ENCODE measurements at regions not wholly inside any gene's neighbourhood (a gene's known extent, or its start where the extent isn't known, plus 50 kb on each side); places are given as distances from the start of the nearest gene placed in this dataset.
A peak's percentile ranks its signal among the peaks of the same experiment; 100 is the strongest.
"Not testable (repeated sequence)": the region's sequence is repeated elsewhere in the genome, so short reads cannot be mapped to it uniquely, and the experiment has no call there.

DNA sequence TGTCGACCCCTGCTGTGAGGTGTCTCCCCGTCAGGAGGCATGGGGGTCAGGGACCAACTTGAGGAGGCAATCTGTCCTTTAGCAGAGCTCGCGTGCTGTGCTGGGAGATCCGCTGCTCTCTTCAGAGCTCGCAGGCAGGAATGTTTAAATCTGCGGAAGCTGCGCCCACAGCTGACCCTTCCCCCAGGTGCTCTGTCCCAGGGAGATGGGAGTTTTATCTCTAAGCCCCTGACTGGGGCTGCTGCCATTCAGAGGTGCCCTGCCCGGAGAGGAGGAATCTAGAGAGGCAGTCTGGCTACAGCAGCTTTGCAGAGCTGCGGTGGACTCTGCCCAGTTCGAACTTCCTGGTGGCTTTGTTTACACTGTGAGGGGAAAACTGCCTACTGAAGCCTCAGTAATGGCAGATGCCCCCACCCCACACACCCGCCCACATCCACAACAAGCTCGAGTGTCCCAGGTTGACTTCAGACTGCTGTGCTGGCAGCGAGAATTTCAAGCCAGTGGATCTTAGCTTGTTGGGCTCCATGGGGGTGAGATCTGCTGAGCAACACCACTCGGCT lies 133.1 kb downstream of the CENPC start:
- DNase-seq (ENCODE audit: low read depth in 3 of 3, low spot score in 2 of 3) = not testable (repeated sequence)

DNA sequence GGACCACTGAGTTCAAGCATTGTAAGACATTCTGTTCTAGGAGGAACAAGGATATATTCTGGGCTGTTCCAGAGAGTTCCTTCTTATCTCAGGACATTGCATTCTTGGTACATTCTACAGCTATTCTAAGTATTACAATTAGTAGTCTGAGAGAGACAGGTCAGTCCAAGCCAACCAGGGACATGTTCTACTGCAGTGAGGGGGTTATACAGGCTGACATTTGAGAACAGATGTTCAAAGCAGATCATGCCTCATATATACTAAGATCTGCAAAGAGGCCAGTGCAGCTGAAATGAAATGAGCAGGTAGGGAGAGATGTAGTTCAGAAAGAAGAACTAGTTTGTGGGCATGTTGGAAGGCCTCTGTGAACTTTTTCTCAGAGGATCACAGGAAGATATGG lies 142.0 kb downstream of the CENPC start:
- no peak for DNase-seq (ENCODE audit: low read depth in 3 of 3, low spot score in 2 of 3)

DNA sequence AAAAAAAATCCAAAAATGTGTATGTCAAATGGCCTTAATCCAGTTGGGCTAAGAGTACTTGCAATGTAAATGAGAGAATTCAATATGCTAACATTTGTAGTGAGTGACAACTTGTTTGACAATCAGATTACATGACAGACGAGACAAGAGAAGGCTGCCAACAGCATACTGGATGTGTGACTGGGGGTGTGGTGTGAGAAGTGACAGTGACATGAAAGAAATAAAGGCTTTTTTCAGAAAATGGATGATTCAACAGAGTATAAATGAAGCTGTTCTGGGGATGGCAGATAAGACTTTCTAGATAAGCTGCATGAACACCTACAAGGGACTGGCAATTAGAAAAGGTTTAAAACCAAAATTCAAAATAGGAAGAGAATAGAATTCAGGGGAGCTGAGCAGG lies 143.4 kb downstream of the CENPC start:
- DNase-seq (ENCODE audit: low read depth in 3 of 3, low spot score in 2 of 3) = no peak

DNA sequence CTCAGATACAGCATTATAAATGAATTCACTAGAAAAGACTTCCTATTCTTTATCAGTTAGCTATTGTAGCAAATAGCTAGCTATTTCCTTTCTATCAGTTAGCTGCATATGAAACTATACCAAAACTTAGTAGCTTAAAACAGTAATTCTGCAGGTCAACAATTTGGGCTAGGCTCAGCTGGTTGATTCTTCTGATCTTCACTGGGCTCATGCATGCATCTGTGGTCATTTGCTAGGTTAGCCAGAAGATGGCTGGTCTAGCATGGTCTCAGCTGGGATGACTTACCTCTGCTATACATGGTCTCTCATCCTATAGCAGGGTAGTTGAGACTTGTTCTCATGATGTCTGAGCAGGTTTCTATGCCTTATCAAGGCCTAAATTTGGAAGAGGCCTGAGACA lies 147.4 kb downstream of the CENPC start:
- DNase-seq (ENCODE audit: low read depth in 3 of 3, low spot score in 2 of 3) = no peak

DNA sequence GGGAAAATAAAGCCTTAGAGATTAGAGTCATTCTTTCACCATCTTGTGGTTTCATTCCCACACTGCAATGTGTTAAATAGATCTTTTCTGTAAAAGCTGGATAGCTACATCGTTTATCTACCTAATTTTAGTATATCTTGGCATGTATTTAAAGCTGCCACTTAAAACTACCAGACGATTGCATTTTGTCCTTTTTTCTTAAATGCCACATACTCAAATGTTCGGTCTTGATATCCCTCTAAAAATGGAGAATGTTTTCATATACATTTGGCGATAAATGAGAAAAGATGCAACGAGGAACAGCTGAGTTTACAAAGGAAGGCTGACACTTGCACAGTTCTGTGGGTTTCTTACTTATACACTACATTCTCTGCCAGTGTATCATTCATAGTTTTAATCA lies 148.3 kb downstream of the CENPC start:
- no peak for DNase-seq (ENCODE audit: low read depth in 3 of 3, low spot score in 2 of 3)

DNA sequence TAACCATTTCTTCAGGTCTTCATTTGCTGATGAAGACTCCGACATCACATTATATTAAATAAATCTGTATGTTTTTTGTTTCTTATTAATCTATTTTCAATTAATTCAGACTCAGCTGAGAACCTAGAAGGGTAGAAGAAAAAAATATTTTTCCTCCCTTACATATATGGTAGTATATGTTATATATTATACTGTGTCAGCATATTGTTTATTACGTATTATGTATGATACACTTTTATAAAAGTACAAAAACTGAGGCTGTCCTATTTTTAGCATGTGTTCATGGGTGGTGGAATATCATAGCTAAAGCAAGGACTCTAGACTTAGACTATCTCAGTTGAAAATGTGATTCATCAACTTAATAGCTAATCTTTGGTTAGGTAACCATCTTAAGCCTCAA lies 149.3 kb downstream of the CENPC start:
- no peak for DNase-seq (ENCODE audit: low read depth in 3 of 3, low spot score in 2 of 3)

DNA sequence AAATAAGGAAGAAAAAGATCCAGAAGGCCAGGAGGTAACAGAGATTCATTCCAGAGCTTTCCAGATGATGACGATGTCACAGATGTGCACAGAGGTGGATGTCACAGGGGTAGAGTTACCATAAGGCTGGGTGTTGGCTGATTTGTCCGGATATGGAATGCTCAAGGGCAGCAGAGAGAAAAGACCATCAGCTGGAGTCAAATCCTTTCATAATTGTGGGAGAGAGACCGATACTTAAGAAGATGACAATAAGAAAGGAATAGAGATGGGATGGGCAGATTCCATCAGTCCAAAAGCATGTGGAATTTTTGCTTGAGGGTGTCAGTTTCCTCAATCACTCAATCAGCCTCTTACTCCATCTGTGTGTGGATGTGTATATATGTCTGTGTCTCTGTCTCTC lies 150.4 kb downstream of the CENPC start:
- no peak for DNase-seq (ENCODE audit: low read depth in 3 of 3, low spot score in 2 of 3)

DNA sequence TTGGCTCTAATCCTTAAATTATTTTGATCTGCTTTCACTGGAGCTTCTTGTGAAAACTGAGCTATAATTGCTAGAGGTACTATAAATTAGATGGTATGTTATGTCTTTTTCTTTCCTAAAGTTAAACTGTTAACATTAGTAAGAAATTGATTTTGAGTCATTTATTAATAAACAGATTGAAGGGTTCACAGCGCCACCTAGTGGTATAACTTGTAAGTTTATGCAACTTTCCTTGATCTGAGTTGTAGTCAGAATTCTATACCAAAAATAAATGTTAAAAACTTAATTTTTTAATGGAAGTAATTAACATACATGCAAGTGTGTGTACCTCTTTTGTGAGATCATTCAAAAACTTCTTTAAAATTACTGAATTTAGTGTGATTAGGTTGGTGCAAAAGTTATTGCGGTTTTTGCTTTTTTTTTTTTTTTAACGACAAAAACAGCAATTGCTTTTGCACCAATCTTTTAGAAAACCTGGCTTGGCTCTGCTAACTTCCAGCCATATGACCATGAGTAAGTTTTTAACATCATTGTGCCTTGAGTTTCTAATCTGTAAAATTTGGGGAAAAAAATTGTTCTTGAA lies 151.5 kb downstream of the CENPC start:
- DNase-seq (ENCODE audit: low read depth in 3 of 3, low spot score in 2 of 3) = peak; percentile 13 to 23 (median 20)

DNA sequence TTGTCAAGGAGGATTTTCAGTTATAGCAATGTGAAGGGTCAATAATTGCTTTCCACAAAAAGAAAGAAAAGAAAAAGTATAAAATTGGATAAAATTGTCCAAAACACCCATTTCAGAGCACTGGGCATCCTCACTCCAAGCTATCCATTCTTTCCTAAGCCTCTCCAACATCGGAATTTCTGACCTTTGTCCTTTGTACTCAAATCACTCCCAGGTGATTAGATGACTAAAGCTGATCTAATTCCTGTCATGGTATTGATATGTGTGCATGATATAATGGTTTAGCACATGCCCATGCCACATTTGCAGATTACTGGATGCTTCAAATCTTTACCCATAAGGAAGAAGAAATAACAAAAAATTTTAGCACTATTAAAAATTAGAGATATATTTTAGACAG lies 152.3 kb downstream of the CENPC start:
- no peak for DNase-seq (ENCODE audit: low read depth in 3 of 3, low spot score in 2 of 3)

DNA sequence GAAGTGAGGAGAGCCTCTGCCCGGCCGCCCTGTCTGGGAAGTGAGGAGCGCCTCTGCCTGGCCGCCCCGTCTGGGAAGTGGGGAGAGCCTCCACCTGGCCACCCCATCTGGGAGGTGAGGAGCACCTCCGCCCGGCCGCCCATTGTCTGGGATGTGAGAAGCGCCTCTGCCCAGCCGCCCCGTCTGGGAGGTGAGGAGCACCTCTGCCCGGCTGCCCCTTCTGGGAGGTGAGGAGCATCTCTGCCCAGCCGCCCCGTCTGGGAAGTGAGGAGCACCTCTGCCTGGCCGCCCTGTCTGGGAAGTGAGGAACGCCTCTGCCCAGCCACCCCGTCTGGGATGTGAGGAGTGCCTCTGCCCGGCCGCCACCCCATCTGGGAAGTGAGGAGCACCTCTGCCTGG lies 163.9 kb downstream of the CENPC start:
- not testable (repeated sequence) for DNase-seq (ENCODE audit: low read depth in 3 of 3, low spot score in 2 of 3)

DNA sequence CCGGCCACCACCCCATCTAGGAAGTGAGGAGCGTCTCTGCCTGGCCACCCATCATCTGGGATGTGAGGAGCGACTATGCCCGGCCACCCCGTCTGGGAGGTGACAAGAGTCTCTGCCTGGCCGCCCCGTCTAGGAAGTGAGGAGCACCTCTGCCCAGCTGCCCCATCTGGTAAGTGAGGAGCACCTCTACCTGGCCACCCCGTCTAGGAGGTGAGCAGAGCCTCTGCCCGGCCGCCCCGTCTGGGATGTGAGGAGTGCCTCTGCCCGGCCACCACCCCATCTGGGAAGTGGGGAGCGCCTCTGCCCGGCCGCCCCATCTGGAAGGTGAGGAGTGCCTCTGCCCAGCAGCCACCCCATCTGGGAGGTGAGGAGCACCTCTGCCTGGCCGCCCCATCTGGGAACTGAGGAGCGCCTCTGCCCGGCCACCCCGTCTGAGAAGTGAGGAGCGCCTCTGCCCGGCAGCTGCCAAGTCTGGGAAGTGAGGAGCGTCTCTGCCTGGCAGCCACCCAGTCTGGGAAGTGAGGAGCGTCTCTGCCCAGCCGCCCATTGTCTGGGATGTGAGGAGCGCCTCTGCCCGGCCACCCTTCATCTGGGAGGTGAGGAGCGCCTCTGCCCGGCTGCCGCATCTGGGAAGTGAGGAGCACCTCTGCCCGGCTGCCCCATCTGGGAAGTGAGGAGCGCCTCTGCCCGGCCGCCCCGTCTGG lies 164.4 kb downstream of the CENPC start:
- not testable (repeated sequence) for DNase-seq (ENCODE audit: low read depth in 3 of 3, low spot score in 2 of 3)

DNA sequence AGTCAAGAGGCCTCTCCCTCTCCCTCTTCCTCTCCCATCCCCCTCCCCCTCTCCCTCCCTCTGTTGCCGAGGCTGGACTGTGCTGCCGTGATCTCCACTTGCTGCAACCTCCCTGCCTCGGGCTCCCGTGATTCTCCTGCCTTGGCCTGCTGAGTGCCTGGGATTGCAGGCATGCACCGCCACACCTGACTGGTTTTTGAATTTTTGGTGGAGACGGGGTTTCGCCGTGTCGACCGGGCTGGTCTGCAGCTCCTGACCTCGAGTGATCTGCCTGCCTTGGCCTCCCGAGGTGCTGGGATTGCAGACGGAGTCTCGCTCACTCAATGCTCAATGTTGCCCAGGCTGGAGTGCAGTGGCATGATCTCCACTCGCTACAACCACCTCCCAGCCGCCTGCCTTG lies 165.1 kb downstream of the CENPC start:
- no peak for DNase-seq (ENCODE audit: low read depth in 3 of 3, low spot score in 2 of 3)

DNA sequence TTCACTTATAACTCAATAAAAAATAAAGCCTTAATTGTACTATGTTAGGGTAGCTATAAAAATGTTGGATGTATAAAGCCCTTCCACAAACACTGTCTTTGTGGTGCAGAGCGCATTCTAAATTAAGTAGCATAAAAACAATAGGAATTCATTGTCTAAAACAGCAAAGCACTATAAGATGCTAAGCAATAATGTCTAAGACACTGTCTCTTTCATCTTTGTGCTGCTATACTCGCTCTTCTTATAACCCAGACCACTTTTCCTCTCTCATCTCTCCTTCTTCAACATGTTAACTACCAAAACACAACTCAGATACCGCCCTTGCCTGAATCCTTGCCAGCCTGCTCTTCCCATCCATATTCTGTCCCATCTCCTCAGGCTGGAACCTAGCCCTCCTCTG lies 170.0 kb downstream of the CENPC start:
- DNase-seq (ENCODE audit: low read depth in 3 of 3, low spot score in 2 of 3) = no peak

DNA sequence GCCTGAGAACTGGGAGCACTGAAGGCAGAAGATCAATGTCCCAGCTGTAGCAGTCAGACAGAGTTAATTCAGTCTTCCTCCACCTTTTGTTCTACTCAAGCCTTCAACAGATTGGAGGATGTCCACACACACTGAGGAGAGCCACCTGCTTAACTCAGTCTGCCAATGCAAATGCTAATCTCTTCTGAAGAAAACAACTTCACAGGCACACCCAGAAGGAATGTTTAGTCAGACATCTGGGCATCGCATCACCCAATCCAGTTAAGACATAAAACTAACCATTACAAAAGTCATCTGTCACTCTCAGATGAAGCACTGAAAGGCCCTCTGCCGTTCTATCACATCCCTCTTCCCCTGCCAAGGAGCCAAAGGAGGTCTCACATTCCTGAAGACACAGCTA lies 173.7 kb downstream of the CENPC start:
- no peak for DNase-seq (ENCODE audit: low read depth in 3 of 3, low spot score in 2 of 3)

DNA sequence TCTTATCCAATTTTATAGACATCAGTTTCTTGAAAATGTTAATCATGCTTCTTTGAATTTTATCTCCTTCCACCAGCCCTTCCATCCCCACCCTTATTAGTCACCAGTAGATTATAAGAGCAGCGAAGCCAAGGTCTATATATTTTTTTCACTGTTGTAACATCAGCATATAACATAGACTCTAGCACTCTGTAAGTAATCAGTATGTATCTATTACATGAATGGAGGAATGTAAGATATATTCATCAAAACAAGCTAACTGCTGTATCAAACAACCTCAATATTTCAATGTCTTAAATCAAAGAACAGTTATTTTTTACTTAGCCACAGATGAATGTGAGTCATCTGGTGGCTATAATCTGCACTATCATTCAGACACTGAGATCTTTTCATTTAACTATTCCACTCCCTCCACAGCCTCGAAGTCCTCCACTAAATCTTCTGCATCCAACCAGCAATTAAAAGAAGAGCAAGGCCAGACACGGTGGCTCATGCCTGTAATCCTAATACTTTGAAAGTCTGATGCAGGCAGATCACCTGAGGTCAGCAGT lies 178.9 kb downstream of the CENPC start:
- no peak for DNase-seq (ENCODE audit: low read depth in 3 of 3, low spot score in 2 of 3)

DNA sequence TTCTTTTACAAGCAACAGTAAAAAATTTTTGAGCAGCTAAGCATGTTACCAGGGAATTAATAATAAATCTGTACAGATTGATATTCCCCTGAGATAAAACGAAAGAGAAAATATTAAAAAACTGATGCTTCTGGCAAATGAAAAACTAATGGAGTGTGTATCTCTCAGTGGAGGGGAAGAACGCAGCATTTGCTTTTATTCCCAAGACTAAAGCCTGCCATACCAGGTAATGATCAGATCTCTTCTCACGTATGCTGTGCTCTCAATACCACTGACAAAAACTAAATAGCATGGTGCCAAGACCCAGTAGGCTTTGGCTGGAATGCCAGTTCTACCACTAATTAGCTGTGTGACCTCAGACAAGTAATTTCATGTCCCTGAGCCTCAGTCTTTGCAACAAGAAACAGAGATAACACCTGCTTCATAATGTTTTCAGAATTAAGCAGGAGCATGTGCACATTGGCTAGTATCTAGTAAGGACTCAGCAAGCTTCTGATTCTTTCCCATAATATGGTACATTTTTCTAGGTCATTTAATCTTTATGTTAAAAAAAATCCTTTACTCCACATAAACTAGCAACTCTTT lies 179.6 kb downstream of the CENPC start:
- no peak for DNase-seq (ENCODE audit: low read depth in 3 of 3, low spot score in 2 of 3)

DNA sequence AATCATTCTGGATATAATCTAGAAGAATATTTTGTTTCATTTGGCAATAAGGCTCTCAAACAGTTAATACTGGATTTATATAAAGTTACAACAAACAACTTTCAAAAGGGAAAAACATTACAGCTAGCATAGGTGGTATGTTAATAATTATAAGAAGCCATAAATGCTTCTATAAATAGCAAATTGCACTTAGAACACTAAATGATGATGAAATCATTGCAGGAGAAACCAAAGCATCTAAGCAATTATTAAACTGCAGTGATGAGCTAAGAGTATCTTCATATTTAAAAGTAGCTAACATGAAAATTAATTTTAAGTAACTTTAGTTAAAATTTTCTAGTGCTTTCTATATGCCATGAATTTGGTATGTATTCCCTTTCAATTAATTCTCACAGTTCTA lies 189.5 kb downstream of the CENPC start:
- no peak for DNase-seq (ENCODE audit: low read depth in 3 of 3, low spot score in 2 of 3)

DNA sequence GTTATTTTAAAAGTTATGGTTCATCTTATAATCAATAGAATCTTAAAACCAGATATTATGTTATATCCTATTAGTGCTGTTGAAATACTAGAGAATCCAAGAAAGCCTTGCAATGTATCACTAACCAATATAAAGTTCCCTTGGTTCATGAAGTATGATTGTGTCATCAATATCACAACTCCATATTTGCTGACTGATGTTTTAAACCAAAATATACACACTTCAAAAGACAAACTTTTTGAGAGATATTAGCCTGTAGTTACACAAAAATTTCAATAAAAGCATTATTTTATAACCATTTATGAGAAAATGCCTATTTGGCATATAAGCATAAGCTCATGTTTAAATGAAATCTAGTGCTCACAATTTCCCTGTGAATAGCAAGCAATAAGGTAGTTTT lies 198.6 kb downstream of the CENPC start:
- no peak for DNase-seq (ENCODE audit: low read depth in 3 of 3, low spot score in 2 of 3)

DNA sequence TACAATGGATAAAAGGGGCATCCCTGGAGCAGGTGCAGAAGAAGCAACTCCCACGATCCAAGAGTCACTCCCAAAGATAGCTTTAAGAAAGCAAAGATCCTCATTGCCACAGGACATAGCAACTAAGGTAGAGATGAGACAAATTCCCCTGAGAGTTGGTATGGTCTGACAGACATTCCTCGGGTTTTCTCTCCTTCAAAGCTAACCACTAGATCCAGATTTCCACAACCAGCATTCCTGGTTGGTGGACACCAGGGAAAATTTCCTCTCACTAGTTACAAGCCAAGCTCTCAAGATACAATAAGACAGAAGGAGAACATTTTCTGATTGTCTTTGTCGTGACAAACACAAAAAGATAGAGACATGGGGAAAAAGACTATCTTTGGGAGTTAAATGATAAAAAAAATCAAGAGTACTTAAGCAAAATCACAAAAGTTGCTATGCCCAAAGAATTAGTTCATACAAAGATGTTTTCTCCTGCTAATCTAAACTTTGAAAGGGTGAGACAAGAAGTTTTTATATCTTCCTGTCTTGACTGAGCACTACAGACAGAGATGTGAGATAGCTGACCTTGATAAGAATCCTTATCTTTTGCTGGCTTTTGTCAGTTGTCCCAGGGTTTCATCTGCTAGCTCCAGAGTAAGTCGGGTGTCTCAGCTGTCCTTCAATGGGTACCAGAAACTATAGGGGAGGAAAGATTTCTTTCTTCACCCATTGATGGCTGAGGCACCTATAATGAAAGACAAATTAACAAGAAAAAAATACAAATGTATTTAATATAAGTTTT lies 200.5 kb downstream of the CENPC start:
- no peak for DNase-seq (ENCODE audit: low read depth in 3 of 3, low spot score in 2 of 3)

DNA sequence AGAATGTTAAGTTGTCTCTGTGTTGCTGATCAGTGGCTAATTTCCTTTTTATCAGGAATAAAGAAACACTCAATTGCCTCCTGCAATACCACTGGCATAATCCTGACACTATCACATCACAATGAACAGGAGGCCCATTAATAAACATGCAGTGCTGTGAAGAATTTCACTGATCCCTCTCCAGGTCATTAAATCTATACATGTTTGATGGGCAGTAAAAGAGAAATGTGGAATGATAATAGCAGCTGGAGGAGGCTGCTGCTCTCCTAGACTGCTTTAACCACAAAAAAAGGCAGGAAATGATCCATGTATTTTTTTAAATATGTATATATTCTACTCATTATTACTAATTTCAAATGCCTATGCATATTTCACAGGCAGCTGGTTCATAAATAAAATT lies 202.1 kb downstream of the CENPC start:
- peak in 2 of 3 donors; percentile 16 to 18 for DNase-seq (ENCODE audit: low read depth in 3 of 3, low spot score in 2 of 3)

DNA sequence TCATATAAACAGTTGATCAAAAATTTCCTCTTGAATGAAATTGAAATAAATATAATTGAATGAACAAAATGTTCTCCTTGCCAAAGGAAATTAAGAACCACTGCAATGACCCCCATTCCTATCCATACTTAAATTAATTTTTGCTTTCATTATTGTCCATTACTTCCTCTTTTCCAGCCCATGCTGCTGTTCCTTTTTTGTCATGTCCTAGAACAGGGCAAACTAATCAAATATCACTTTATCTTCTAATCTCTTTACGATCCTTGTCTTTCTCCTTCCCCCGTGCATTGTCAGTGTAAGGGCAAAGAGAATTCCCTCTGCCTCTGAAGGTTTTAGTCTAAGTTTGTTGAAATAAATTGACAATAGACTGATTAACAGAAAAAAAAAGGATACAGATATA lies 203.0 kb downstream of the CENPC start:
- DNase-seq (ENCODE audit: low read depth in 3 of 3, low spot score in 2 of 3) = no peak
